Heart left ventricle (tissue), 13 donors: ENCODE measurements at regions not wholly inside any gene's neighbourhood (a gene's known extent, or its start where the extent isn't known, plus 50 kb on each side); places are given as distances from the start of the nearest gene placed in this dataset.

Experiments used
- POLR2A ChIP-seq, 2 donors: fragments of 450-650 bp; IDR thresholded peaks; one replicate each; pipeline ENCODE4 v1.6.1; 2017; ENCODE audit warnings: antibody characterized with exemption in 2 of 2, mild to moderate bottlenecking in 2 of 2, moderate library complexity in 2 of 2
- TF ChIP-seq, protein P1 (sequence below), 12 donors: fragments of 200-600 bp; sonication (generic) in 4 of 12; IDR thresholded peaks; one replicate each; pipeline versions ENCODE4 v1.5.0 to v1.8.0; 2018 to 2022; ENCODE audit warnings: antibody characterized with exemption in 12 of 12, mild to moderate bottlenecking in 5 of 12
- donor health status: ischemic (EF 13 %, LVEDD 7.1; RV severe dilation, severe dysfunction).
- donor health status: DM: no; HTN: yes; CAD: no.
- donor health status: DM: no; HTN: no; CAD: no.
- donor health status: ischemic (EF 25% LVEDD 6.9; RV normal size, moderate dysfunction).
- donor health status: ischemic (EF 25% LVEDD 5.7; RV mildly dilated, moderate dysfunction).
- donor health status: ischemic (EF 35%, LVEDD 5.7; RV mildly dilated, moderate dysfunction).
- donor health status: nonischemic (EF 11% LVEDD 7.7; RV severe dilation, severe dysfunction).
- donor health status: DM: yes; HTN: yes; CAD: no.
- donor health status: PGD.
- donor health status: ischemic (EF 29% LVEDD 5.4; RV normal size, mild dysfunction).
- donor health status: nonischemic (EF 23%, LVEDD 6.1; RV moderate dilation, normal function).

DNA sequence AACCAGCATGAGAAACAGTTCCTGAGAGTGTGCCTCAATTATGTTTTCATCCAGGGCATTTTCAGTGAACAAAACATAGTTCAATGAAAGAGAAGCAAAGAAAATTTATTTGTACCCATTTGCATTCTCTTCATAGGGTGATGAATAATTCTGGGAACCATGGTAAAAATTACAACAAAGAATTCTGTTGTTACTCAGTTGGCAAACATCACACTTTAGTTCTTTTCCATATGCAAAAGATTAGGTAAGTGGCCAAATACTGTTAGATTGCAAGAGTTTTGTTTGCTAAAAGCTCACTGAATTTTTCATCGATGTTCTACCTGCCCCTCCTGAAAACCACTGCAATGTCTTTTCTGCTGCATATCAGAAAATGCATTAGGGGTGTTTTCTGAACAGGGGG lies 132.4 kb upstream of the RGS6 start:
- no peak for TF ChIP-seq POLR2A (IDR thresholded peaks at IDR 0.05)
- TF ChIP-seq, protein P1, sequence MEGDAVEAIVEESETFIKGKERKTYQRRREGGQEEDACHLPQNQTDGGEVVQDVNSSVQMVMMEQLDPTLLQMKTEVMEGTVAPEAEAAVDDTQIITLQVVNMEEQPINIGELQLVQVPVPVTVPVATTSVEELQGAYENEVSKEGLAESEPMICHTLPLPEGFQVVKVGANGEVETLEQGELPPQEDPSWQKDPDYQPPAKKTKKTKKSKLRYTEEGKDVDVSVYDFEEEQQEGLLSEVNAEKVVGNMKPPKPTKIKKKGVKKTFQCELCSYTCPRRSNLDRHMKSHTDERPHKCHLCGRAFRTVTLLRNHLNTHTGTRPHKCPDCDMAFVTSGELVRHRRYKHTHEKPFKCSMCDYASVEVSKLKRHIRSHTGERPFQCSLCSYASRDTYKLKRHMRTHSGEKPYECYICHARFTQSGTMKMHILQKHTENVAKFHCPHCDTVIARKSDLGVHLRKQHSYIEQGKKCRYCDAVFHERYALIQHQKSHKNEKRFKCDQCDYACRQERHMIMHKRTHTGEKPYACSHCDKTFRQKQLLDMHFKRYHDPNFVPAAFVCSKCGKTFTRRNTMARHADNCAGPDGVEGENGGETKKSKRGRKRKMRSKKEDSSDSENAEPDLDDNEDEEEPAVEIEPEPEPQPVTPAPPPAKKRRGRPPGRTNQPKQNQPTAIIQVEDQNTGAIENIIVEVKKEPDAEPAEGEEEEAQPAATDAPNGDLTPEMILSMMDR (IDR thresholded peaks at IDR 0.05): no peak
